GM21825 (cell line): ENCODE measurements at regions not wholly inside any gene's neighbourhood (a gene's known extent, or its start where the extent isn't known, plus 50 kb on each side); places are given as distances from the start of the nearest gene placed in this dataset.
A peak's percentile ranks its signal among the peaks of the same experiment; 100 is the strongest.

Source experiments
- ATAC-seq: cut with Tn5 transposase; IDR thresholded peaks from one replicate; pipeline ENCODE4 v1.9.1; 2021; ENCODE audit warnings: mild to moderate bottlenecking, moderate library complexity; ENCODE audit not compliant: unreplicated experiment

GRCh38 chr12:4857472-4858291 lies 52.0 kb upstream of the KCNA1 start:
- ATAC-seq: peak; percentile 56

DNA sequence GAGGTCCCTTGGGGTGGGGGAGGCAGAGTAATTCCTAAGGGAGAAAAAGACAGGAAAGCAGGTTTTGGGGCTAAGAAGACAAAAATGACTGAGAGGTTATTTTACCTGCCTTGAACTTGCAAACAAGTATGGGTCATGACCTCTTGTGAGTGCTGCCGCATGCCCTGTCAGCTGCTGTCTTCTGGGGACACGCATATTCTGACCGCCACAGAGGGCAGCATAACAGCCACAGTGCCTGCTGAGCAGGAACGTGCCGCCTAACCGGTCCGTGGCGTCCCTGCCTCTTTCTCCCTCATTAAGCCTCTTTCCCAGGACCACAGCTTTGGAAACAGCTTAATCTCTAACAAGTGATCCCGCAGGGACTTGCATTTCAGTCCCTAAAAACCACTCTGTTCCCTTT lies 51.3 kb upstream of the KCNA1 start:
- ATAC-seq: no peak

GRCh38 chr12:4859478-4860210 lies 50.1 kb upstream of the KCNA1 start:
- no peak for ATAC-seq
